CD4-positive, alpha-beta memory T cell (primary cell): ENCODE measurements at regions not wholly inside any gene's neighbourhood (a gene's known extent, or its start where the extent isn't known, plus 50 kb on each side); places are given as distances from the start of the nearest gene placed in this dataset.

Experiments
- CTCF ChIA-PET: fragments of 350-600 bp; sonication (Branson Sonifier 250); formaldehyde crosslinking; loops from one replicate; lab custom pipeline; 2021; ENCODE audit warnings: inconsistent platforms; ENCODE audit not compliant: partially characterized antibody; lab: Charles Lee
- POLR2A ChIA-PET: fragments of 350-600 bp; sonication (Branson Sonifier 250); formaldehyde crosslinking; loops from one replicate; lab custom pipeline; 2021; ENCODE audit not compliant: partially characterized antibody; lab: Charles Lee
- DNase-seq, 5 donors: peaks; one replicate each; pipeline versions ENCODE4 v3.0.0 to v3.0.0-alpha.2; 2020 to 2022; ENCODE audit warnings: mixed read lengths in 1 of 5
- H3K27ac ChIP-seq: one replicate; pipeline ENCODE4 v1.7.0; 2013; ENCODE audit warnings: low read depth, low read length
- H3K27me3 ChIP-seq: 2 replicates; pipeline ENCODE4 v1.7.0; 2013; ENCODE audit warnings: mild to moderate bottlenecking, low read length, moderate library complexity; ENCODE audit not compliant: insufficient read depth
- H3K36me3 ChIP-seq: 2 replicates; pipeline ENCODE4 v1.7.0; 2013; ENCODE audit warnings: mild to moderate bottlenecking, low read length, moderate library complexity; ENCODE audit not compliant: insufficient read depth
- H3K4me1 ChIP-seq: 2 replicates; pipeline ENCODE4 v1.7.0; 2013; ENCODE audit warnings: mild to moderate bottlenecking, low read length, moderate library complexity; ENCODE audit not compliant: insufficient read depth
- H3K4me3 ChIP-seq, 2 donors: one replicate each; pipeline ENCODE4 v1.7.0; 2013; ENCODE audit warnings: low read length in 2 of 2, mild to moderate bottlenecking in 1 of 2
- H3K9me3 ChIP-seq, 2 donors: one replicate each; pipeline ENCODE4 v1.7.0; 2013; ENCODE audit warnings: low read length in 2 of 2, control low read depth in 1 of 2; ENCODE audit not compliant: control insufficient read depth in 1 of 2
- H3K27ac Mint-ChIP-seq, 7 donors: one replicate each; pipeline ENCODE4 v1.8.0; 2020 to 2021; ENCODE audit warnings: mixed read lengths in 7 of 7, mild to moderate bottlenecking in 6 of 7, inconsistent platforms in 3 of 7, moderate library complexity in 3 of 7
- H3K27me3 Mint-ChIP-seq, 2 donors: one replicate each; pipeline ENCODE4 v1.8.0; 2020 to 2021; ENCODE audit warnings: mixed read lengths in 2 of 2
- H3K36me3 Mint-ChIP-seq, 2 donors: one replicate each; pipeline ENCODE4 v1.8.0; 2020 to 2021; ENCODE audit warnings: mixed read lengths in 2 of 2, inconsistent platforms in 1 of 2, mild to moderate bottlenecking in 1 of 2
- H3K4me1 Mint-ChIP-seq, 4 donors: one replicate each; pipeline ENCODE4 v1.8.0; 2020 to 2021; ENCODE audit warnings: mixed read lengths in 4 of 4, mild to moderate bottlenecking in 1 of 4
- H3K4me3 Mint-ChIP-seq, 8 donors: one replicate each; pipeline ENCODE4 v1.8.0; 2020 to 2021; ENCODE audit warnings: mixed read lengths in 8 of 8, mild to moderate bottlenecking in 7 of 8, moderate library complexity in 6 of 8, inconsistent platforms in 3 of 8
- H3K9me3 Mint-ChIP-seq, 8 donors: one replicate each; pipeline ENCODE4 v1.8.0; 2020 to 2021; ENCODE audit warnings: mixed read lengths in 8 of 8, mild to moderate bottlenecking in 5 of 8, inconsistent platforms in 3 of 8, moderate library complexity in 1 of 8
- intact Hi-C: fragments of 100-400 bp; cut with micrococcal nuclease; formaldehyde crosslinking; loops from one replicate; pipeline ENCODE4 v1.15.1; 2023

DNA sequence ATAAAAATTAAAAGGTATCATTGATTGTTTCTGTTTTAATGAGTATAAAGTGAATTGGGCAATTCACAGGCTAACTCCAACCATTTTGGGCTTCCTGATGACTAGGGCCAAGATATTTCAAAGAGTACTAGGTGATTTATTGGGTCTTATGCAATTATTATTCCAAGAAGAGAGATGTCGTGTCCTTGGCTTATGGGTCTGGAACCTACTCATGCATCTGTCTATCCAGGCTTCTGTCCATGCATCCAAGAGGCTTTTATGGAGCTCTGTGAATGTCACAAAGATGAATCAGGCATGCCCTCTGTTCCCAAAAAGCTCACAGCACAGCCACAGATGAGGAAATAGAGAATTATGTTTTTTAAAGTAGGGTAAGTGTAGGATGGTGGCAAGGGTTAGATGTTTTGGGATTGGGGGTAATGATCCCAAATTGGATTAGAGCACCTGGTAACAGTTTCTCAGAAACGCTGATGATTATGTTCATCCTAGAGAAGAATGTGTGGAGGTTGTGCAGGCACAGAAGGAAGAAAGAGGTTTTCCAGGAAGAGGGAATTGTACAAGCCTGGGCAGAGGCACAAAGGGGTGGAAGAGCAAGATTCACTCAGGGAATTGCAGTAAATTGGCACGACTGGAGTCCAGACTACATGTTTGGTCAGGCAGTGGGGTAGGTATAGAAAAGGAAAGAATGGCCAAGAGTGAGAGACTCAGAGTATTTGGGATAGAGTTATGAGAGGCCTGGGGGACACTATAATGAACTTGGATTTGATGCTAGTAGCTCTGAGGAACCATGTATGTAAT, 83.0 kb upstream of the TNC start:
- Histone ChIP-seq H3K36me3 (no peaks in the 10 kb centered on the region), H3K27me3 (no peaks in the 10 kb centered on the region), H3K4me1 (no peaks in the 10 kb centered on the region), H3K9me3 (no peaks in the 10 kb centered on the region), H3K4me3 (no peak overlapping the region), H3K27ac (no peak overlapping the region)
- Mint-ChIP-seq H3K4me3 (no peak overlapping the region), H3K36me3 (no peaks in the 10 kb centered on the region), H3K27ac (no peak overlapping the region), H3K27me3 (peaks cover 19 to 40% of the 10 kb centered on the region in 2 donors), H3K4me1 (no peaks in the 10 kb centered on the region), H3K9me3 (peaks cover 0 to 1% (median 0%) of the 10 kb centered on the region in 8 donors)
- ChIA-PET POLR2A (no interaction called here), CTCF (no interaction called here)
- intact Hi-C loops, result no loop called here
- DNase-seq, result no peak

DNA sequence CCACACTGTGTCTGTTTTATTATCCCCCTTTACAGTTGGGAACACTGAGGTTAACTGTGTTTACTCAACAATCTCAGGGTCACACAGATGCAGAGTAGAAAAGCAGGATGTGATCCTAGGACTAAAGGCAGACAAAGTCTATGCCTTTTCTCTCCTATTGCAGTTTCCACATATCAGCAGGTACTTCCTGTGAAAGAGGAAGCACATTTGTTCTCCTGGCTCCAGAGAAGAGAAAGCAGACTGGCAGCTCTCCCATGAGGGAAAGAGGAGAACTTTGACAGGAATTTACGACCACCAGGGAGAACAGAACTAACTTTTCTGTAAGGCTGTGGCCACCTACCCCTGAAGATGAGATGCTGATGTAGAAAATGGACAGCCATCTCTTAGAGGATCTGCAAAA, 84.2 kb upstream of the TNC start:
- Histone ChIP-seq H3K36me3 (no peaks in the 10 kb centered on the region), H3K27ac (no peak overlapping the region), H3K27me3 (no peaks in the 10 kb centered on the region), H3K4me3 (no peak overlapping the region), H3K4me1 (no peaks in the 10 kb centered on the region), H3K9me3 (no peaks in the 10 kb centered on the region)
- H3K36me3 Mint-ChIP-seq, result no peaks in the 10 kb centered on the region
- no peaks in the 10 kb centered on the region for H3K4me1 Mint-ChIP-seq
- no peak for DNase-seq
- H3K27ac Mint-ChIP-seq, result no peak overlapping the region
- intact Hi-C loops, result no loop called here
- POLR2A ChIA-PET, result no interaction called here
- H3K27me3 Mint-ChIP-seq, result peaks cover 23 to 44% of the 10 kb centered on the region in 2 donors
- peaks cover 0 to 1% (median 0%) of the 10 kb centered on the region in 8 donors for H3K9me3 Mint-ChIP-seq
- no peak overlapping the region for H3K4me3 Mint-ChIP-seq
- CTCF ChIA-PET, result no interaction called here

DNA sequence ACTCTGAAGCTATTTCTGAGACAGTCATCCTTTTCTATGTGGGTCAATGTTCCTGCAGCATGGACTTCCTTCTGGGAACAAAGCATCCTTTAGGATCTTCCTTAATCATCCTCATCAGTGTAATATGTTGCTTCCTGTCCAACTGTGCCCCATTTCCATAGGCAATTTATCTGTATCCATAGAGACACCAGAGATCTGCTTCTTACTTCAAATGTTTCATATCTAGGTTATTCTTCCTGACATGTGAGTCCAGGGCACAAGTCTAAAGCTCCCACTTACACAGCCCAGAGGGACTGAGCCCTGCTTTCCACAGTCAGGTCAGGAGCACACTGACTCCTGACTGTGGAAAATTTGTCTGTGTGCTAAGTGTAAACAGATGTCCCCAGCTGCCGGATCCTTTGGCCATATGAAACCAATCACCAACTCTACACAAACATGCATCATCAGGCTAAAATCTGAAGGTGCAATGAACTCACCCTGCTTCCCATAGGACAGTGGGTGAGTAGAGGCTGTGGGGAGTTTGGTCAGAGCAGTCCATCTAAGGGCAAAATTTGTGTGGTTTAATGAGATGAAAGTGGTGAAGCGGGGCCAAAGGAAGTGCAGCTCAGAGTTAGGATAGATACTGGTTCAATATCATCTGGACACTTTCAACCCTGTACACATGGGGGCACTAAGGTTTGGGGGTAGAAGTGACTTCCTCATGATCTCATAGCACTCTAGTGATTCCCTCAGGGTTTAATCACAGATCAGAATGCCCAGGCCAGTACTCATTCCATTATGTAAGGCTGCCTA, 85.2 kb upstream of the TNC start:
- Histone ChIP-seq H3K9me3 (no peaks in the 10 kb centered on the region), H3K4me1 (no peaks in the 10 kb centered on the region), H3K36me3 (no peaks in the 10 kb centered on the region), H3K27me3 (no peaks in the 10 kb centered on the region), H3K27ac (no peak overlapping the region), H3K4me3 (no peak overlapping the region)
- H3K36me3 Mint-ChIP-seq, result no peaks in the 10 kb centered on the region
- no peak for DNase-seq
- CTCF ChIA-PET, result no interaction called here
- H3K27ac Mint-ChIP-seq, result no peak overlapping the region
- H3K9me3 Mint-ChIP-seq, result peaks cover 0 to 1% (median 0%) of the 10 kb centered on the region in 8 donors
- no peak overlapping the region for H3K4me3 Mint-ChIP-seq
- H3K27me3 Mint-ChIP-seq, result peaks cover 23 to 37% of the 10 kb centered on the region in 2 donors
- no peaks in the 10 kb centered on the region for H3K4me1 Mint-ChIP-seq
- POLR2A ChIA-PET, result no interaction called here
- intact Hi-C loops, result no loop called here

DNA sequence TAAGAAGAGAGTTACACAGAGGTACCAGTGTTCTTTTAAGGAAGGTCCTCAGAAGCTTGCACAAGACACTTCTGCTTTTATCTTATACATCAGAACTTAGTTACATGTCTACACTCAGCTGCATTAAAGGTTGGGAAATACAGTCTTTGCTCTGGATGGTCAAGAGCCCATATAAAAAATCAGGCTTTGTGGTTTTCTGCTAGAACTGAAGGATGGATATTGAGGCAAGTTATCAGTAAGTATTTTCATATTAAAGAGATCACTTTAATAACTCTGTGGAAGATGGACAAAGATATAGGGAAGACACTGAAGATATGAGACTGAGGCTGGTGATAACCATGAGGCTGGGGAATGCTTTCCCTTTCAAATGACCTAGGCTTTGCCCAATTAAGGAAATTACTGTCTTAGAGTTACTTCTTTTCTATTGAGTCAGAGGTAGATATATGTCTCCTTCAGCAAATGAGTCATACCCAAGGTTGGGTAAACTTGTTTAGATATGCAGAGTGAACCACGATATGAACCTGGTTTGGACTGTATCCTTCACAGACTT, 87.0 kb upstream of the TNC start:
- Histone ChIP-seq H3K9me3 (no peaks in the 10 kb centered on the region), H3K27ac (no peak overlapping the region), H3K27me3 (no peaks in the 10 kb centered on the region), H3K36me3 (no peaks in the 10 kb centered on the region), H3K4me3 (no peak overlapping the region), H3K4me1 (no peaks in the 10 kb centered on the region)
- Mint-ChIP-seq H3K4me1 (no peaks in the 10 kb centered on the region), H3K27me3 (peaks cover 23 to 30% of the 10 kb centered on the region in 2 donors), H3K9me3 (peaks cover 0 to 1% (median 0%) of the 10 kb centered on the region in 8 donors), H3K27ac (no peak overlapping the region), H3K4me3 (no peak overlapping the region), H3K36me3 (no peaks in the 10 kb centered on the region)
- intact Hi-C loops, result no loop called here
- ChIA-PET CTCF (no interaction called here), POLR2A (no interaction called here)
- DNase-seq, result no peak

DNA sequence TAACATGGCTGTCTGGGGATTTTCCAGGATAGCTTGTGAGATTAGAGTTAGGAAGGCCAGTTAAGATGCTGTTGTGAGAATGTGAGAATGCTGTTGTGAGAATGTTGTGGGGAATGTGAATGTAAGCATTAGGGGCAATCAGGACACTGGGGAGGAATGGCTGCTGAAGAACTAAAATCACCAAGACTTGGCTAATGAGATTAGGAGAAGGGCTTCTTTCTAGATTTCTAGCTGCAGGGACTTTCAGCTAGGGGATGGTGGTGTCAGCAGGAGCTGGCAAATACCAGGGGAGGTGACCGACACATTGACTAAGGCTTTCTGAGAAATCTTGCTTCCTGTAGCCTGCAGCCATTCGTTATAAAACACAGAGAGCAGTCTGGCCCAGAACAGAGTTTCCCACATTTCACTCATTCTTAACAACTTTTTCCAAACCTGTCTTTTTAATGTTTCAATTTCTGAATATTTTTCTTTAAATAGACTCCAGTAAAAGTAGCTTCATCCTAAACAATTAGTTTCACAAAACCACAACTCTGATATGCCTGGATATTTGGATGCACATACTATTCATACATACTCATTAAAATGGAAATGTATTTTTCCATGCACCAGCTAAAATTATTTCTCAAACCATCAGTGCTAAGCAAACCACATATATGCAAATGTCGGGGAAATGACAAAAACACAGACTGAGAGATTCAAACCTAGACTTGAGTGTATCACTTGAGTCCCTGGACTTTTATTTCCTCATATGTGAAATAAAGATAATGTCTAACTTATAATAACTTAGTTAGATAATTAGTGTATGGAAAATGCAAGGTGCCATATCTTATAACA, 89.3 kb upstream of the TNC start:
- H3K4me3 ChIP-seq, result no peak overlapping the region
- Mint-ChIP-seq H3K4me3 (no peak overlapping the region), H3K9me3 (peaks cover 0 to 1% (median 0%) of the 10 kb centered on the region in 8 donors), H3K4me1 (peaks cover 0 to 1% (median 0%) of the 10 kb centered on the region in 4 donors), H3K36me3 (no peaks in the 10 kb centered on the region), H3K27me3 (peaks cover 20 to 25% of the 10 kb centered on the region in 2 donors), H3K27ac (no peak overlapping the region)
- POLR2A ChIA-PET, result no interaction called here
- CTCF ChIA-PET, result no interaction called here
- H3K27ac ChIP-seq, result no peak overlapping the region
- no peaks in the 10 kb centered on the region for H3K27me3 ChIP-seq
- H3K4me1 ChIP-seq, result no peaks in the 10 kb centered on the region
- intact Hi-C loops, result no loop called here
- no peak for DNase-seq
- no peaks in the 10 kb centered on the region for H3K36me3 ChIP-seq
- H3K9me3 ChIP-seq, result no peaks in the 10 kb centered on the region

DNA sequence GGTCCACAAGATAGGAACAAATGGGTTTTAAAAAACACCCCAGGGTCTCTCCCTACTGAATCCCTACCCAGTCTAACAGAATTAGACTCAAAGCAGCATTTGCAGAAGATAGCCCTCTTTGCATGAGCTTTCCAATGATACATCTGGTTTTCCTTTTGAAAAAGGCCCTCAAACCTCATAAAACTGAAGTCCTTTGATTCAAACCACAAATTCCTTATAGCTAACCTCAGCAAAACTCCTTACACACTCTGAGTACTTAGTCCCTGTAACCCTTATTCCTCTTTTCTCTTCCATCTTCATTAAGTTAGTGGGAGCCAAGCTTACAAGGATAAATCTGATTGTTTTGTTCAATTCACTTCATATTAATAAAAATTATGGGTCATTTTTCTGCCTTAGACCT, 90.5 kb upstream of the TNC start:
- no peak overlapping the region for H3K27ac ChIP-seq
- no peaks in the 10 kb centered on the region for H3K4me1 ChIP-seq
- Mint-ChIP-seq H3K27me3 (peaks cover 14 to 20% of the 10 kb centered on the region in 2 donors), H3K4me3 (no peak overlapping the region), H3K9me3 (peaks cover 0 to 1% (median 0%) of the 10 kb centered on the region in 8 donors), H3K4me1 (peaks cover 0 to 1% (median 0%) of the 10 kb centered on the region in 4 donors), H3K27ac (no peak overlapping the region), H3K36me3 (no peaks in the 10 kb centered on the region)
- H3K9me3 ChIP-seq, result no peaks in the 10 kb centered on the region
- no peaks in the 10 kb centered on the region for H3K27me3 ChIP-seq
- ChIA-PET POLR2A (no interaction called here), CTCF (interaction anchor here (0.5 kb wide), 1 partner anchor 57 kb away, joined by 3 read pairs; no protein-coding TSS in a partner anchor)
- intact Hi-C loops, result no loop called here
- H3K36me3 ChIP-seq, result no peaks in the 10 kb centered on the region
- H3K4me3 ChIP-seq, result no peak overlapping the region
- no peak for DNase-seq
